HG02798 (cell line): ENCODE measurements at regions not wholly inside any gene's neighbourhood (a gene's known extent, or its start where the extent isn't known, plus 50 kb on each side); places are given as distances from the start of the nearest gene placed in this dataset.
A peak's percentile ranks its signal among the peaks of the same experiment; 100 is the strongest.

Source experiments
- ATAC-seq: cut with Tn5 transposase; IDR thresholded peaks from one replicate; pipeline ENCODE4 v1.9.1; 2021; ENCODE audit warnings: mild to moderate bottlenecking; ENCODE audit not compliant: unreplicated experiment, poor library complexity

- ATAC-seq: no peak
These were observed 422.2 kb downstream of the MTX2 start for GRCh38 chr2:176691471-176691870.

- ATAC-seq: no peak
These were observed 423.3 kb downstream of the MTX2 start for GRCh38 chr2:176692533-176692932.

GRCh38 chr2:176699098-176699497 lies 429.9 kb downstream of the MTX2 start:
- ATAC-seq: no peak

- ATAC-seq: no peak
These were observed 430.4 kb downstream of the MTX2 start for GRCh38 chr2:176699644-176700043.

- no peak for ATAC-seq
These were observed 432.9 kb downstream of the MTX2 start for GRCh38 chr2:176702131-176702530.

GRCh38 chr2:176704282-176704858 lies 435.1 kb downstream of the MTX2 start:
- no peak for ATAC-seq

GRCh38 chr2:176709149-176709951 lies 440.1 kb downstream of the MTX2 start:
- no peak for ATAC-seq

- ATAC-seq: no peak
These were observed 440.7 kb downstream of the MTX2 start for GRCh38 chr2:176709991-176710390.

GRCh38 chr2:176710657-176711186 lies 441.5 kb downstream of the MTX2 start:
- ATAC-seq: no peak

- no peak for ATAC-seq
These were observed 456.8 kb downstream of the MTX2 start for GRCh38 chr2:176725873-176726645.

GRCh38 chr2:176727696-176728095 lies 458.5 kb downstream of the MTX2 start:
- ATAC-seq: no peak

GRCh38 chr2:176729706-176730569 lies 460.7 kb downstream of the MTX2 start:
- no peak for ATAC-seq

GRCh38 chr2:176732780-176733179 lies 463.5 kb downstream of the MTX2 start:
- no peak for ATAC-seq

GRCh38 chr2:176733698-176734430 lies 464.6 kb downstream of the MTX2 start:
- ATAC-seq: no peak

- no peak for ATAC-seq
These were observed 465.6 kb downstream of the MTX2 start for GRCh38 chr2:176734868-176735267.

GRCh38 chr2:176742271-176742670 lies 470.3 kb upstream of the HNRNPA3 start:
- ATAC-seq: no peak

GRCh38 chr2:176743671-176744070 lies 468.9 kb upstream of the HNRNPA3 start:
- ATAC-seq: no peak

- ATAC-seq: no peak
These were observed 468.4 kb upstream of the HNRNPA3 start for GRCh38 chr2:176744146-176744545.

- ATAC-seq: peak; percentile 62
These were observed 466.9 kb upstream of the HNRNPA3 start for GRCh38 chr2:176745543-176746200.
